ENCODE measurements at regions not wholly inside any gene's neighbourhood (a gene's known extent, or its start where the extent isn't known, plus 50 kb on each side); places are given as distances from the start of the nearest gene placed in this dataset.
"Not testable (repeated sequence)": the region's sequence is repeated elsewhere in the genome, so short reads cannot be mapped to it uniquely, and the experiment has no call there.

DNA sequence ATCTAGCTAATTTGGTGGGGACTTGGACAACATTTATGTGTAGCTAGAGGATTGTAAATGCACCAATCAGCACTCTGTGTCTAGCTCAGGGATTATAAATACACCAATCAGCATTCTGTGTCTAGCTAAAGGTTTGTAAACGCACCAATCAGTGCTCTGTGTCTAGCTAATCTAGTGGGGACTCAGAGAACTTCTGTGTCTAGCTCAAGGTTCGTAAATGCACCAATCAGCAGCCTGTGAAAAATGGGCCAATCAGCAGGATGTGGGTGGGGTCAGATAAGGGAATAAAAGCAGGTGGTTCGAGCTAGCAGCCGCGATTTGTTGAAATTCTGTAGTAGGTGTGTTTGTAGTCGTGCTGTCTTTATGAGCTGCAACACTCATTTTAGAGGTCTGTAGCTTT lies 154.8 kb upstream of the RREB1 start:
- TF ChIP-seq EZH2phosphoT487 (IDR thresholded peaks at IDR 0.05; ENCODE audit: low read depth, severe bottlenecking, unreplicated experiment); CTCF (IDR thresholded peaks at IDR 0.05; ENCODE audit: poor library complexity); EZH2 (IDR thresholded peaks at IDR 0.05; ENCODE audit: borderline replicate concordance): not testable (repeated sequence)
